ENCODE measurements at regions not wholly inside any gene's neighbourhood (a gene's known extent, or its start where the extent isn't known, plus 50 kb on each side); places are given as distances from the start of the nearest gene placed in this dataset.
A peak's percentile ranks its signal among the peaks of the same experiment; 100 is the strongest.

- Mint-ChIP-seq H3K36me3 (ENCODE audit: low read depth) (no peaks in the 10 kb centered on the region), H3K27ac (ENCODE audit: unreplicated experiment) (no peak overlapping the region), H3K27me3 (ENCODE audit: low read depth) (peaks cover 12% of the 10 kb centered on the region), H3K4me1 (ENCODE audit: low read depth) (peaks cover 15% of the 10 kb centered on the region), H3K9me3 (ENCODE audit: low read depth) (no peaks in the 10 kb centered on the region), H3K4me3 (ENCODE audit: unreplicated experiment) (no peak overlapping the region)
- no peak for DNase-seq (ENCODE audit: low spot score)
- no peak for TF ChIP-seq CTCF (IDR thresholded peaks at IDR 0.05)
Measured at GRCh38 chr2:122745603-122746002, 990.2 kb downstream of the TSN start.

GRCh38 chr2:122747670-122748069 is 992.2 kb downstream of the TSN start:
- DNase-seq (ENCODE audit: low spot score): no peak
- no peaks in the 10 kb centered on the region for H3K9me3 Mint-ChIP-seq (ENCODE audit: low read depth)
- no peak overlapping the region for H3K4me3 Mint-ChIP-seq (ENCODE audit: unreplicated experiment)
- peaks cover 2% of the 10 kb centered on the region for H3K27me3 Mint-ChIP-seq (ENCODE audit: low read depth)
- no peak for TF ChIP-seq CTCF (IDR thresholded peaks at IDR 0.05)
- peaks cover 15% of the 10 kb centered on the region for H3K4me1 Mint-ChIP-seq (ENCODE audit: low read depth)
- no peaks in the 10 kb centered on the region for H3K36me3 Mint-ChIP-seq (ENCODE audit: low read depth)
- no peak overlapping the region for H3K27ac Mint-ChIP-seq (ENCODE audit: unreplicated experiment)

- H3K36me3 Mint-ChIP-seq (ENCODE audit: low read depth): no peaks in the 10 kb centered on the region
- H3K27me3 Mint-ChIP-seq (ENCODE audit: low read depth): no peaks in the 10 kb centered on the region
- H3K4me1 Mint-ChIP-seq (ENCODE audit: low read depth): peaks cover 15% of the 10 kb centered on the region
- no peaks in the 10 kb centered on the region for H3K9me3 Mint-ChIP-seq (ENCODE audit: low read depth)
- TF ChIP-seq CTCF (IDR thresholded peaks at IDR 0.05): peak; percentile 59
- no peak overlapping the region for H3K4me3 Mint-ChIP-seq (ENCODE audit: unreplicated experiment)
- DNase-seq (ENCODE audit: low spot score): no peak
- no peak overlapping the region for H3K27ac Mint-ChIP-seq (ENCODE audit: unreplicated experiment)
Measured at GRCh38 chr2:122748552-122749011, 993.1 kb downstream of the TSN start.

GRCh38 chr2:122749405-122749804 is 994.0 kb downstream of the TSN start:
- Mint-ChIP-seq H3K4me3 (ENCODE audit: unreplicated experiment) (no peak overlapping the region), H3K4me1 (ENCODE audit: low read depth) (peaks cover 15% of the 10 kb centered on the region), H3K36me3 (ENCODE audit: low read depth) (no peaks in the 10 kb centered on the region), H3K27ac (ENCODE audit: unreplicated experiment) (no peak overlapping the region), H3K27me3 (ENCODE audit: low read depth) (no peaks in the 10 kb centered on the region), H3K9me3 (ENCODE audit: low read depth) (no peaks in the 10 kb centered on the region)
- DNase-seq (ENCODE audit: low spot score): no peak
- no peak for TF ChIP-seq CTCF (IDR thresholded peaks at IDR 0.05)

GRCh38 chr2:122750095-122750494 is 994.6 kb downstream of the TSN start:
- no peak overlapping the region for H3K4me3 Mint-ChIP-seq (ENCODE audit: unreplicated experiment)
- TF ChIP-seq CTCF (IDR thresholded peaks at IDR 0.05): no peak
- no peaks in the 10 kb centered on the region for H3K36me3 Mint-ChIP-seq (ENCODE audit: low read depth)
- no peaks in the 10 kb centered on the region for H3K27me3 Mint-ChIP-seq (ENCODE audit: low read depth)
- H3K27ac Mint-ChIP-seq (ENCODE audit: unreplicated experiment): no peak overlapping the region
- DNase-seq (ENCODE audit: low spot score): no peak
- peaks cover 15% of the 10 kb centered on the region for H3K4me1 Mint-ChIP-seq (ENCODE audit: low read depth)
- no peaks in the 10 kb centered on the region for H3K9me3 Mint-ChIP-seq (ENCODE audit: low read depth)

Data from chondrocyte (in vitro differentiated cells).